Mesothelial cell of epicardium (in vitro differentiated cells): ENCODE measurements at regions not wholly inside any gene's neighbourhood (a gene's known extent, or its start where the extent isn't known, plus 50 kb on each side); places are given as distances from the start of the nearest gene placed in this dataset.
"Not testable (repeated sequence)": the region's sequence is repeated elsewhere in the genome, so short reads cannot be mapped to it uniquely, and the experiment has no call there.

Experiments used
- DNase-seq, 2 experiments: peaks; one replicate each; pipeline ENCODE4 v3.0.0; 2021; ENCODE audit warnings: low spot score in 2 of 2; ENCODE audit not compliant: unreplicated experiment in 2 of 2
- H3K27ac Mint-ChIP-seq: 2 replicates; pipeline ENCODE4 v1.8.0; 2021; ENCODE audit warnings: mixed read lengths
- H3K27me3 Mint-ChIP-seq: 2 replicates; pipeline ENCODE4 v1.8.0; 2021; ENCODE audit warnings: low read depth, mixed read lengths
- H3K36me3 Mint-ChIP-seq: 2 replicates; pipeline ENCODE4 v1.8.0; 2021; ENCODE audit warnings: mixed read lengths
- H3K4me1 Mint-ChIP-seq: 2 replicates; pipeline ENCODE4 v1.8.0; 2021; ENCODE audit warnings: mixed read lengths
- H3K4me3 Mint-ChIP-seq: 2 replicates; pipeline ENCODE4 v1.8.0; 2021; ENCODE audit warnings: mild to moderate bottlenecking, moderate library complexity, mixed read lengths
- H3K9me3 Mint-ChIP-seq: 2 replicates; pipeline ENCODE4 v1.8.0; 2021; ENCODE audit warnings: mixed read lengths
- TF ChIP-seq, protein P1 (sequence below): fragments of 200-600 bp; sonication (generic); IDR thresholded peaks from one replicate; pipeline ENCODE4 v1.5.0; 2021; ENCODE audit warnings: antibody characterized with exemption; ENCODE audit not compliant: unreplicated experiment

DNA sequence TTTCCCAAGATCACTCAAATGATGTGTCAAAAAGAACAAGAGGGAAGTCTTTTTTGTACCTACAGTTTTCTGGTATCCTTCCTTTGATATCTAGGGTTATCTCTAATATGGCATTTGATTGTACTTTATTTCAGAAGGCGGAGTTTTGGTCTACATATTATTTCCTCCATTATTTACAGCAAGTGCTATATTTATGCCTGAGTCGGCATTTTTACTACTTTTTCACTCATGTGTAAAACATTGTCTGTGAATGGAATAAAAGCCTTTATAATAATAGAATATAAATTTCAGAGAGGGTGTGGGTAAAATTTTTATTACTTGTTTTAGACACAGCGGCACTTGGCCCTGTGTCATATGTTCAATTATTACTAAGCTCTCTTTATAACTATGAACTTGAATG, 398.4 kb downstream of the BCKDHB start:
- no peak for DNase-seq
- peaks cover 4% of the 10 kb centered on the region for H3K4me1 Mint-ChIP-seq

DNA sequence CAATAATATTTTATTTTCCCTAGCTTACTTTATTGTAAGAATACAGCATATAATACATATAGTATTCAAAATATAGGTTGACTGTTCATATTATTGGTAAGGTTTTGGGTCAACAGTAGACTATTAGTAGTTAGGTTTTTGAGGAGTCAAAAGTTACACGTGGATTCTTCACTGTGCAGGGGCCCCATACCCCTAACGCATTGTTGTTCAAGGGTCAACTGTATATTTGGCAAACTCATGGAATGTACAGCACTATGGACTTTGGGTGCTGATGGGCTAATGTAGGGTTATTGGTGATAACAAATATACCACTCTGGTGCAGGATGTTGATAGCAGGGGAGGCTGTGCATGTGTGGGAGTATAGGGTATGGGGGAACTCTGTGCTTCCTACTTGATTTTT, 397.2 kb downstream of the BCKDHB start:
- Mint-ChIP-seq H3K4me1 (peaks cover 4% of the 10 kb centered on the region), H3K9me3 (peaks cover 5% of the 10 kb centered on the region), H3K27me3 (no peaks in the 10 kb centered on the region), H3K27ac (no peak overlapping the region), H3K4me3 (no peak overlapping the region), H3K36me3 (no peaks in the 10 kb centered on the region)
- TF ChIP-seq, protein P1, sequence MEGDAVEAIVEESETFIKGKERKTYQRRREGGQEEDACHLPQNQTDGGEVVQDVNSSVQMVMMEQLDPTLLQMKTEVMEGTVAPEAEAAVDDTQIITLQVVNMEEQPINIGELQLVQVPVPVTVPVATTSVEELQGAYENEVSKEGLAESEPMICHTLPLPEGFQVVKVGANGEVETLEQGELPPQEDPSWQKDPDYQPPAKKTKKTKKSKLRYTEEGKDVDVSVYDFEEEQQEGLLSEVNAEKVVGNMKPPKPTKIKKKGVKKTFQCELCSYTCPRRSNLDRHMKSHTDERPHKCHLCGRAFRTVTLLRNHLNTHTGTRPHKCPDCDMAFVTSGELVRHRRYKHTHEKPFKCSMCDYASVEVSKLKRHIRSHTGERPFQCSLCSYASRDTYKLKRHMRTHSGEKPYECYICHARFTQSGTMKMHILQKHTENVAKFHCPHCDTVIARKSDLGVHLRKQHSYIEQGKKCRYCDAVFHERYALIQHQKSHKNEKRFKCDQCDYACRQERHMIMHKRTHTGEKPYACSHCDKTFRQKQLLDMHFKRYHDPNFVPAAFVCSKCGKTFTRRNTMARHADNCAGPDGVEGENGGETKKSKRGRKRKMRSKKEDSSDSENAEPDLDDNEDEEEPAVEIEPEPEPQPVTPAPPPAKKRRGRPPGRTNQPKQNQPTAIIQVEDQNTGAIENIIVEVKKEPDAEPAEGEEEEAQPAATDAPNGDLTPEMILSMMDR = no peak
- DNase-seq = no peak

More for the DNA sequence above, 398.4 kb downstream of the BCKDHB start:
- no peak overlapping the region for H3K27ac Mint-ChIP-seq
- no peak overlapping the region for H3K4me3 Mint-ChIP-seq
- peaks cover 3% of the 10 kb centered on the region for H3K9me3 Mint-ChIP-seq
- H3K36me3 Mint-ChIP-seq = no peaks in the 10 kb centered on the region
- no peaks in the 10 kb centered on the region for H3K27me3 Mint-ChIP-seq
- TF ChIP-seq, protein P1 = no peak

DNA sequence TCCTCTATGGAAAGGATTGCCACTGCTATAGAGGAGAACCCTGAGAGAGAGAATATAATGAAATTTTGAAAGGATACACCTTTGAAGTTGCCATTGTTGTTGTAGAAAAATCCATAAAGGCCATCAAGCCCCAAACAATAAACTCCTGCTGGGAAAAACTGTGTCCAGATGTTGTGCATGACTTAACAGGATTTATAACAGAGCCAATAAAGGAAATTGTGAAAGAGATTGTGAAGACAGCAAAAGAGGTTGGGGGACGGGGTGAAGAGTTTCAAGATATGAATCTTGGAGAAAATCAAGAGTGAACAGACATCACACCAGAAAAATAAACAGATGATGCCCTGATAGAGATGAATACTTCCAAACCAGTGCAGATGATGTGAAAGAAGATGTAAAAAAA, 396.4 kb downstream of the BCKDHB start:
- Mint-ChIP-seq H3K4me3 (no peak overlapping the region), H3K4me1 (peaks cover 4% of the 10 kb centered on the region), H3K36me3 (no peaks in the 10 kb centered on the region), H3K9me3 (peaks cover 5% of the 10 kb centered on the region), H3K27me3 (no peaks in the 10 kb centered on the region), H3K27ac (no peak overlapping the region)
- TF ChIP-seq, protein P1 = no peak
- no peak for DNase-seq

DNA sequence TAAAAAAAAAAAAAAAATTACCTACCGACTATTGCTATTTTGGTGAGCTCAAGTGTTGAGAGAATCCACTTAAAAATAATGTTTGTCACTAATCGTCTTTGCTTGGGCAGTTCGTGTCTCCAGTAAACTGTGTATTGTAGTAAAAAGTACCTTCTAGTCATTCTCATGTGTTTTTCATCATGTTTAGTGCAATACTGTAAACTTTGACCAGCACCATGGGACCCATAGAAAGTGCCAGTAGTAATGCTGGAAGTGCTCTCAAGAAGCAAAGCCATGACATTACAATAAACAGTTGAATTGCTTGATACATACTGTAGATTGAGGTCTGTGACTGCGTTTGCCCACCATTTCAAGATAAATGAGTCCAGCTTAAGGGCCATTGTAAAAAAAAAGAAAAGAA, 395.2 kb downstream of the BCKDHB start:
- Mint-ChIP-seq H3K27me3 (no peaks in the 10 kb centered on the region), H3K4me1 (peaks cover 4% of the 10 kb centered on the region), H3K27ac (no peak overlapping the region), H3K4me3 (no peak overlapping the region), H3K36me3 (peaks cover 2% of the 10 kb centered on the region), H3K9me3 (peaks cover 9% of the 10 kb centered on the region)
- TF ChIP-seq, protein P1 = no peak
- DNase-seq = no peak

DNA sequence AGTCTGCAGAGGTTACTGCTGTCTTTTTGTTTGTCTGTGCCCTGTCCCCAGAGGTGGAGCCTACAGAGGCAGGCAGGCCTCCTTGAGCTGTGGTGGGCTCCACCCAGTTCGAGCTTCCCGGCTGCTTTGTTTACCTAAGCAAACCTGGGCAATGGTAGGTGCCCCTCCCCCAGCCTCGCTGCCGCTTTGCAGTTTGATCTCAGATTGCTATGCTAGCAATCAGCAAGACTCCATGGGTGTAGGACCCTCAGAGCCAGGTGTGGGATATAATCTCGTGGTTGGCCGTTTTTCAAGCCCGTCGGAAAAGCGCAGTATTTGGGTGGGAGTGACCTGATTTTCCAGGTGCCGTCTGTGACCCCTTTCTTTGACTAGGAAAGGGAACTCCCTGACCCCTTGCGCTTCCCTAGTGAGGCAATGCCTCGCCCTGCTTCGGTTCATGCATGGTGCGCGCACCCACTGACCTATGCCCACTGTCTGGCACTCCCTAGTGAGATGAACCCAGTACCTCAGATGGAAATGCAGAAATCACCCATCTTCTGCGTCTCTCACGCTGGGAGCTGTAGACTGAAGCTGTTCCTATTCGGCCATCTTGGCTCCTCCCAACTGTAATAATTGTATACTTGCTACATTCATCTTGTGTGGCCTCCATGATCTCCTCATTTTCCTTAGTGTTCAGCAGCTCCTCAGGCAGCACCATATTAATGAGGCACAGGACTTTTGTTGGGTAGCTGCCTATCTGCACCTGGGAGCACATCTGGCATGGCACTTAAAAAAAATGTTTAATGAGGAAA, 391.4 kb downstream of the BCKDHB start:
- H3K9me3 Mint-ChIP-seq = peaks cover 17% of the 10 kb centered on the region
- not testable (repeated sequence) for H3K27ac Mint-ChIP-seq, H3K27me3 Mint-ChIP-seq, DNase-seq, H3K4me3 Mint-ChIP-seq, H3K36me3 Mint-ChIP-seq, H3K4me1 Mint-ChIP-seq

DNA sequence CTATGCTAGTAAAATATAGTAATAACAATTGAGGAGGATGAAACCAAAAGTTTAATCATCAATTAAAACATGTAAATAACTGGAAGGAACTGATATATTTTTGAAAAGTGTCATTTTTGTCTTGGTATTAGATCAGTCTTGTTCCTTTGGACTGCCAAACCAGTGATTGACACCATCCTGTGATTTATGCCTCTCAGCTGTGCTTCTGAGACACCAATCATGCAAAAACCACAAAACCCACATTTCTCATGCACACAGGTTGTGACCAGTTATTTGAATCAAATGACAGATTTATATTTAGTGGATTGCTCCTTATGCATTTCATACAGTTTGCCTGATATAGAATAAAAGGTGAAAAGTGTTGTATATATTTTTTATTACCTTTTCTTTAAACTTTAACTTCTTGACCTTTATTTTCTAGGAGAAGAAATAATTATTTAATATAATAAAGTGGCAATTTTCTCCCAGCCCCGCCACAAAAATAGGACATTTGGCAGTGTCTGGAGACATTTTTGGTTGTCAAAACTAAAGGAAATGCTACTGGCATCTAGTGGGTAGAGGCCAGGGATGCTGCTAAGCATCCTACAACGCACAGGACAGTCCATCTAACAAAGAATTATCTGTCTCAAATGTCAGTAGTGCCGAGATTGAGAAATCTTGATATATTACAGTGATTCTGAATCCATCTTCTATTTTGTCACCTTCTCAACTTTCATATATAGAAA, 383.6 kb downstream of the BCKDHB start:
- Mint-ChIP-seq H3K27ac (no peak overlapping the region), H3K9me3 (peaks cover 7% of the 10 kb centered on the region), H3K27me3 (no peaks in the 10 kb centered on the region), H3K4me3 (no peak overlapping the region), H3K36me3 (no peaks in the 10 kb centered on the region), H3K4me1 (no peaks in the 10 kb centered on the region)
- TF ChIP-seq, protein P1 = no peak
- DNase-seq = no peak
